ENCODE measurements at regions not wholly inside any gene's neighbourhood (a gene's known extent, or its start where the extent isn't known, plus 50 kb on each side); places are given as distances from the start of the nearest gene placed in this dataset.

GRCh38 chr2:16203691-16204090 is 263.3 kb downstream of the MYCN start:
- Histone ChIP-seq H3K27ac (ENCODE audit: low read depth, low read length) (no peak overlapping the region), H3K9me3 (ENCODE audit: insufficient read depth, low read length) (peaks cover 5% of the 10 kb centered on the region; the same call in 1 of the 2 replicates), H2AFZ (ENCODE audit: low read depth, low read length, severe bottlenecking) (no peak overlapping the region), H4K20me1 (ENCODE audit: low read depth, low read length) (no peaks in the 10 kb centered on the region), H3K9ac (ENCODE audit: low read length) (no peak overlapping the region), H3K9me2 (replicated peaks; ENCODE audit: insufficient read depth, low read length) (no peaks in the 10 kb centered on the region), H3K4me3 (ENCODE audit: insufficient read depth, low read length, poor library complexity, severe bottlenecking) (no peak overlapping the region), H3K36me3 (ENCODE audit: low read length) (no peaks in the 10 kb centered on the region), H3K4me2 (ENCODE audit: low read depth, low read length, poor library complexity, severe bottlenecking) (no peak overlapping the region), H3K79me2 (ENCODE audit: insufficient read depth, low read length) (no peaks in the 10 kb centered on the region), H3F3A (ENCODE audit: insufficient read depth) (no peaks in the 10 kb centered on the region), H3K27me3 (ENCODE audit: low read length) (no peaks in the 10 kb centered on the region)
- TF ChIP-seq EZH2phosphoT487 (conservative IDR thresholded peaks at IDR 0.05; ENCODE audit: low read length) (no peak), CTCF (IDR thresholded peaks at IDR 0.05; ENCODE audit: insufficient read depth, low read length, poor library complexity, severe bottlenecking) (no peak)

- Histone ChIP-seq H3K79me2 (ENCODE audit: insufficient read depth, low read length) (no peaks in the 10 kb centered on the region), H3F3A (ENCODE audit: insufficient read depth) (no peaks in the 10 kb centered on the region), H2AFZ (ENCODE audit: low read depth, low read length, severe bottlenecking) (no peak overlapping the region), H3K9me3 (ENCODE audit: insufficient read depth, low read length) (no peaks in the 10 kb centered on the region), H3K27ac (ENCODE audit: low read depth, low read length) (no peak overlapping the region), H4K20me1 (ENCODE audit: low read depth, low read length) (no peaks in the 10 kb centered on the region), H3K36me3 (ENCODE audit: low read length) (no peaks in the 10 kb centered on the region), H3K9me2 (replicated peaks; ENCODE audit: insufficient read depth, low read length) (no peaks in the 10 kb centered on the region), H3K27me3 (ENCODE audit: low read length) (no peaks in the 10 kb centered on the region), H3K4me3 (ENCODE audit: insufficient read depth, low read length, poor library complexity, severe bottlenecking) (no peak overlapping the region), H3K4me2 (ENCODE audit: low read depth, low read length, poor library complexity, severe bottlenecking) (no peak overlapping the region), H3K9ac (ENCODE audit: low read length) (no peak overlapping the region)
- TF ChIP-seq EZH2phosphoT487 (conservative IDR thresholded peaks at IDR 0.05; ENCODE audit: low read length) (no peak), CTCF (IDR thresholded peaks at IDR 0.05; ENCODE audit: insufficient read depth, low read length, poor library complexity, severe bottlenecking) (no peak)
These were observed 262.7 kb downstream of the MYCN start for GRCh38 chr2:16203069-16203468.

- no peaks in the 10 kb centered on the region for H3K79me2 ChIP-seq (ENCODE audit: insufficient read depth, low read length)
- no peak overlapping the region for H3K27ac ChIP-seq (ENCODE audit: low read depth, low read length)
- no peak overlapping the region for H3K4me2 ChIP-seq (ENCODE audit: low read depth, low read length, poor library complexity, severe bottlenecking)
- H3K9me2 ChIP-seq (replicated peaks; ENCODE audit: insufficient read depth, low read length), result no peaks in the 10 kb centered on the region
- TF ChIP-seq EZH2phosphoT487 (conservative IDR thresholded peaks at IDR 0.05; ENCODE audit: low read length) (no peak), CTCF (IDR thresholded peaks at IDR 0.05; ENCODE audit: insufficient read depth, low read length, poor library complexity, severe bottlenecking) (no peak)
- H3K4me3 ChIP-seq (ENCODE audit: insufficient read depth, low read length, poor library complexity, severe bottlenecking), result no peak overlapping the region
- H3F3A ChIP-seq (ENCODE audit: insufficient read depth), result no peaks in the 10 kb centered on the region
- H3K27me3 ChIP-seq (ENCODE audit: low read length), result no peaks in the 10 kb centered on the region
- H2AFZ ChIP-seq (ENCODE audit: low read depth, low read length, severe bottlenecking), result no peak overlapping the region
- H3K9me3 ChIP-seq (ENCODE audit: insufficient read depth, low read length), result no peaks in the 10 kb centered on the region
- H3K9ac ChIP-seq (ENCODE audit: low read length), result no peak overlapping the region
- no peaks in the 10 kb centered on the region for H3K36me3 ChIP-seq (ENCODE audit: low read length)
- H4K20me1 ChIP-seq (ENCODE audit: low read depth, low read length), result no peaks in the 10 kb centered on the region
These were observed 262.1 kb downstream of the MYCN start for GRCh38 chr2:16202266-16203020.
